MM.1S (cell line): ENCODE measurements at regions not wholly inside any gene's neighbourhood (a gene's known extent, or its start where the extent isn't known, plus 50 kb on each side); places are given as distances from the start of the nearest gene placed in this dataset.

Source experiments
- DNase-seq: peaks from one replicate; pipeline ENCODE4 v3.0.0-alpha.2; 2015
- H2AFZ ChIP-seq: fragments of 300-600 bp; sonication (generic); 2 replicates; pipeline ENCODE4 v1.6.0; 2016; ENCODE audit warnings: antibody characterized with exemption, low read length
- H3F3A ChIP-seq: fragments of 300-600 bp; sonication (generic); 2 replicates; pipeline ENCODE4 v1.6.1; 2016; ENCODE audit warnings: mild to moderate bottlenecking, antibody characterized with exemption, low read length, moderate library complexity, mixed read lengths; ENCODE audit not compliant: insufficient read depth
- H3K27ac ChIP-seq: fragments of 300-600 bp; sonication (generic); 2 replicates; pipeline ENCODE4 v1.5.1; 2016; ENCODE audit warnings: mild to moderate bottlenecking, low read length
- H3K27me3 ChIP-seq: fragments of 300-600 bp; sonication (generic); replicated peaks from 2 replicates; pipeline ENCODE4 v1.6.0; 2016; ENCODE audit warnings: low read length; ENCODE audit not compliant: insufficient read depth
- H3K36me3 ChIP-seq: fragments of 300-600 bp; sonication (generic); replicated peaks from 2 replicates; pipeline ENCODE4 v1.6.1; 2016; ENCODE audit warnings: mild to moderate bottlenecking, low read length, mixed read lengths; ENCODE audit not compliant: insufficient read depth
- H3K4me1 ChIP-seq: fragments of 300-600 bp; sonication (generic); 2 replicates; pipeline ENCODE4 v1.6.1; 2016; ENCODE audit warnings: low read length, mixed read lengths
- H3K4me2 ChIP-seq: fragments of 300-600 bp; sonication (generic); 2 replicates; pipeline ENCODE4 v1.6.0; 2016; ENCODE audit warnings: low read depth, low read length
- H3K4me3 ChIP-seq: fragments of 300-600 bp; sonication (generic); 2 replicates; pipeline ENCODE4 v1.5.1; 2016; ENCODE audit warnings: low read length, mixed read lengths
- H3K79me2 ChIP-seq: fragments of 300-600 bp; sonication (generic); 2 replicates; pipeline ENCODE4 v1.6.1; 2016; ENCODE audit warnings: mixed run types, low read length, mixed read lengths
- H3K9ac ChIP-seq: fragments of 300-600 bp; sonication (generic); 2 replicates; pipeline ENCODE4 v1.6.1; 2016; ENCODE audit warnings: low read length, mixed read lengths
- H3K9me2 ChIP-seq: fragments of 300-600 bp; sonication (generic); replicated peaks from 2 replicates; pipeline ENCODE4 v1.6.1; 2016; ENCODE audit warnings: mild to moderate bottlenecking, low read length, mixed read lengths; ENCODE audit not compliant: insufficient read depth
- H3K9me3 ChIP-seq: fragments of 300-600 bp; sonication (generic); replicated peaks from 2 replicates; pipeline ENCODE4 v1.6.1; 2016; ENCODE audit warnings: mild to moderate bottlenecking, low read length, mixed read lengths; ENCODE audit not compliant: insufficient read depth
- H4K20me1 ChIP-seq: fragments of 300-600 bp; sonication (generic); 2 replicates; pipeline ENCODE4 v1.6.1; 2016; ENCODE audit warnings: mild to moderate bottlenecking, low read length, moderate library complexity, mixed read lengths; ENCODE audit not compliant: insufficient read depth
- CTCF ChIP-seq: fragments of 300-600 bp; sonication (generic); IDR thresholded peaks from 2 replicates; pipeline ENCODE4 v1.5.1; 2016; ENCODE audit warnings: antibody characterized with exemption, low read length, mixed read lengths
- EZH2 ChIP-seq: fragments of 300-600 bp; sonication (generic); optimal IDR thresholded peaks from 2 replicates; pipeline ENCODE3; 2017; ENCODE audit warnings: low read depth, mild to moderate bottlenecking, antibody characterized with exemption, low read length, mixed read lengths
- EZH2phosphoT487 ChIP-seq: fragments of 300-600 bp; sonication (generic); IDR thresholded peaks from 2 replicates; pipeline ENCODE4 v1.6.1; 2018; ENCODE audit warnings: antibody characterized with exemption, low read length

GRCh38 chr16:85461814-85462713 is 151.1 kb upstream of the GSE1 start:
- no peak for DNase-seq

GRCh38 chr16:85462714-85463611 is 150.2 kb upstream of the GSE1 start:
- H3K4me2 ChIP-seq, result no peak overlapping the region
- no peak overlapping the region for H3K27ac ChIP-seq
- TF ChIP-seq EZH2, result no peak
- TF ChIP-seq CTCF, result no peak
- no peak for TF ChIP-seq EZH2phosphoT487
- H3K9me2 ChIP-seq, result no peaks in the 10 kb centered on the region
- no peaks in the 10 kb centered on the region for H3K36me3 ChIP-seq
- H3F3A ChIP-seq, result no peaks in the 10 kb centered on the region
- no peaks in the 10 kb centered on the region for H3K79me2 ChIP-seq
- peaks cover 69% of the 10 kb centered on the region for H3K27me3 ChIP-seq
- H2AFZ ChIP-seq, result no peak overlapping the region
- no peaks in the 10 kb centered on the region for H3K9me3 ChIP-seq
- no peak for DNase-seq
- H3K9ac ChIP-seq, result no peak overlapping the region
- H3K4me1 ChIP-seq, result no peaks in the 10 kb centered on the region
- H4K20me1 ChIP-seq, result no peaks in the 10 kb centered on the region
- no peak overlapping the region for H3K4me3 ChIP-seq

More at GRCh38 chr16:85461814-85462713, 151.1 kb upstream of the GSE1 start:
- H3K36me3 ChIP-seq, result no peaks in the 10 kb centered on the region
- H3K4me3 ChIP-seq, result no peak overlapping the region
- no peaks in the 10 kb centered on the region for H3F3A ChIP-seq
- no peaks in the 10 kb centered on the region for H3K4me1 ChIP-seq
- TF ChIP-seq CTCF (no peak), EZH2 (no peak)
- no peaks in the 10 kb centered on the region for H4K20me1 ChIP-seq
- H3K9me3 ChIP-seq, result no peaks in the 10 kb centered on the region
- H3K27me3 ChIP-seq, result peaks cover 72% of the 10 kb centered on the region
- H3K4me2 ChIP-seq, result no peak overlapping the region
- no peaks in the 10 kb centered on the region for H3K79me2 ChIP-seq
- H2AFZ ChIP-seq, result no peak overlapping the region
- no peaks in the 10 kb centered on the region for H3K9me2 ChIP-seq
- no peak overlapping the region for H3K27ac ChIP-seq
- no peak overlapping the region for H3K9ac ChIP-seq

- Histone ChIP-seq H2AFZ (no peak overlapping the region), H3K9ac (no peak overlapping the region), H3K27me3 (peaks cover 74% of the 10 kb centered on the region), H3K27ac (no peak overlapping the region), H3K4me3 (no peak overlapping the region), H3K9me3 (no peaks in the 10 kb centered on the region), H4K20me1 (no peaks in the 10 kb centered on the region), H3K4me1 (no peaks in the 10 kb centered on the region), H3K36me3 (no peaks in the 10 kb centered on the region), H3K79me2 (no peaks in the 10 kb centered on the region), H3K4me2 (no peak overlapping the region), H3K9me2 (no peaks in the 10 kb centered on the region), H3F3A (no peaks in the 10 kb centered on the region)
- TF ChIP-seq CTCF, result no peak
- TF ChIP-seq EZH2phosphoT487, result no peak
- TF ChIP-seq EZH2, result no peak
- DNase-seq, result no peak
These were observed 149.3 kb upstream of the GSE1 start for GRCh38 chr16:85463672-85464382.
